Fibroblast of skin of right quadriceps (primary cell): ENCODE measurements at regions not wholly inside any gene's neighbourhood (a gene's known extent, or its start where the extent isn't known, plus 50 kb on each side); places are given as distances from the start of the nearest gene placed in this dataset.

ENCODE experiments used
- DNase-seq: peaks from one replicate; pipeline ENCODE4 v3.0.0-alpha.2; 2013

GRCh38 chr11:70575396-70576060 lies 177.2 kb downstream of the CTTN start:
- DNase-seq, result no peak

GRCh38 chr11:70577258-70577603 lies 178.9 kb downstream of the CTTN start:
- no peak for DNase-seq

- DNase-seq, result no peak
These were observed 179.6 kb downstream of the CTTN start for GRCh38 chr11:70577948-70578347.

GRCh38 chr11:70578371-70578770 lies 180.0 kb downstream of the CTTN start:
- DNase-seq, result no peak

- DNase-seq, result no peak
These were observed 180.5 kb downstream of the CTTN start for GRCh38 chr11:70578831-70579230.

GRCh38 chr11:70579316-70579955 lies 181.1 kb downstream of the CTTN start:
- DNase-seq, result no peak

- DNase-seq, result no peak
These were observed 181.9 kb downstream of the CTTN start for GRCh38 chr11:70580036-70580805.

GRCh38 chr11:70581991-70582885 lies 183.9 kb downstream of the CTTN start:
- no peak for DNase-seq

GRCh38 chr11:70582886-70583641 lies 184.7 kb downstream of the CTTN start:
- DNase-seq, result no peak

- no peak for DNase-seq
These were observed 185.5 kb downstream of the CTTN start for GRCh38 chr11:70583781-70584218.

GRCh38 chr11:70584498-70585235 lies 186.3 kb downstream of the CTTN start:
- DNase-seq, result no peak

GRCh38 chr11:70585236-70585545 lies 186.9 kb downstream of the CTTN start:
- no peak for DNase-seq

- DNase-seq, result no peak
These were observed 188.1 kb downstream of the CTTN start for GRCh38 chr11:70586261-70587074.

GRCh38 chr11:70587075-70587389 lies 188.7 kb downstream of the CTTN start:
- no peak for DNase-seq

GRCh38 chr11:70590356-70590991 lies 192.1 kb downstream of the CTTN start:
- DNase-seq, result no peak

GRCh38 chr11:70592641-70593165 lies 194.4 kb downstream of the CTTN start:
- DNase-seq, result no peak

GRCh38 chr11:70593446-70593983 lies 195.2 kb downstream of the CTTN start:
- no peak for DNase-seq

- DNase-seq, result no peak
These were observed 195.7 kb downstream of the CTTN start for GRCh38 chr11:70594031-70594430.

GRCh38 chr11:70594606-70595005 lies 196.3 kb downstream of the CTTN start:
- DNase-seq, result no peak

- no peak for DNase-seq
These were observed 196.7 kb downstream of the CTTN start for GRCh38 chr11:70595016-70595415.
